Gastrocnemius medialis (tissue), 4 donors: ENCODE measurements at regions not wholly inside any gene's neighbourhood (a gene's known extent, or its start where the extent isn't known, plus 50 kb on each side); places are given as distances from the start of the nearest gene placed in this dataset.

Experiments used
- ATAC-seq, 2 donors: fragments of 150-250 bp; one replicate each; pipeline ENCODE4 v1.9.1; 2016
- DNase-seq, 2 donors: peaks; one replicate each; pipeline ENCODE4 v3.0.0-alpha.2; 2019
- H3K27ac ChIP-seq, 4 donors: fragments of 200-600 bp; sonication (generic); 1 replicate in 1 of 4; 2 replicates in 3 of 4; pipeline ENCODE4 v1.5.1; 2016 to 2018; ENCODE audit warnings: mild to moderate bottlenecking in 2 of 4, moderate library complexity in 1 of 4
- H3K27me3 ChIP-seq, 3 donors: fragments of 200-600 bp; sonication (generic) in 2 of 3; 1 replicate in 1 of 3; 2 replicates in 2 of 3; pipeline versions ENCODE4 v1.5.1 to v1.6.0; 2016 to 2019; ENCODE audit warnings: mild to moderate bottlenecking in 1 of 3, moderate library complexity in 1 of 3
- H3K36me3 ChIP-seq, 2 donors: fragments of 200-600 bp; sonication (generic) in 1 of 2; one replicate each; pipeline ENCODE4 v1.5.1; 2017 to 2018
- H3K4me1 ChIP-seq, 2 donors: fragments of 200-600 bp; sonication (generic) in 1 of 2; one replicate each; pipeline ENCODE4 v1.5.1; 2016 to 2017; ENCODE audit warnings: mild to moderate bottlenecking in 2 of 2
- H3K4me3 ChIP-seq, 4 donors: fragments of 200-600 bp; sonication (generic) in 3 of 4; 1 replicate in 1 of 4; 2 replicates in 3 of 4; pipeline ENCODE4 v1.5.1; 2016 to 2019; ENCODE audit warnings: mild to moderate bottlenecking in 2 of 4
- H3K9me3 ChIP-seq, 3 donors: fragments of 200-600 bp; sonication (generic) in 2 of 3; 1 replicate in 1 of 3; 2 replicates in 2 of 3; pipeline ENCODE4 v1.5.1; 2016 to 2019
- POLR2A ChIP-seq, 2 donors: fragments of 450-650 bp; IDR thresholded peaks; one replicate each; pipeline ENCODE4 v1.6.1; 2017; ENCODE audit warnings: antibody characterized with exemption in 2 of 2, mild to moderate bottlenecking in 2 of 2, moderate library complexity in 2 of 2
- in situ Hi-C, 4 donors: fragments of 200-750 bp; cut with MboI; loops; one replicate each; pipeline versions ENCODE4 v1.15.0 to v1.8.0; 2017; ENCODE audit warnings: low sequenced_read_pairs in 4 of 4
- intact Hi-C: fragments of 100-400 bp; cut with DNase I; formaldehyde crosslinking; loops from one replicate; pipeline ENCODE4 v1.15.1; 2023; ENCODE audit warnings: low total_unique reads
- TF ChIP-seq, protein P1 (sequence below), 5 experiments: fragments of 450-650 bp in 3 of 5; fragments of 200-600 bp in 2 of 5; sonication (generic) in 2 of 5; IDR thresholded peaks in 4 of 5; conservative IDR thresholded peaks in 1 of 5; 1 replicate in 4 of 5; 2 replicates in 1 of 5; pipeline ENCODE4 v1.5.1; 2016 to 2019; ENCODE audit warnings: antibody characterized with exemption in 5 of 5, mild to moderate bottlenecking in 3 of 5, moderate library complexity in 3 of 5

DNA sequence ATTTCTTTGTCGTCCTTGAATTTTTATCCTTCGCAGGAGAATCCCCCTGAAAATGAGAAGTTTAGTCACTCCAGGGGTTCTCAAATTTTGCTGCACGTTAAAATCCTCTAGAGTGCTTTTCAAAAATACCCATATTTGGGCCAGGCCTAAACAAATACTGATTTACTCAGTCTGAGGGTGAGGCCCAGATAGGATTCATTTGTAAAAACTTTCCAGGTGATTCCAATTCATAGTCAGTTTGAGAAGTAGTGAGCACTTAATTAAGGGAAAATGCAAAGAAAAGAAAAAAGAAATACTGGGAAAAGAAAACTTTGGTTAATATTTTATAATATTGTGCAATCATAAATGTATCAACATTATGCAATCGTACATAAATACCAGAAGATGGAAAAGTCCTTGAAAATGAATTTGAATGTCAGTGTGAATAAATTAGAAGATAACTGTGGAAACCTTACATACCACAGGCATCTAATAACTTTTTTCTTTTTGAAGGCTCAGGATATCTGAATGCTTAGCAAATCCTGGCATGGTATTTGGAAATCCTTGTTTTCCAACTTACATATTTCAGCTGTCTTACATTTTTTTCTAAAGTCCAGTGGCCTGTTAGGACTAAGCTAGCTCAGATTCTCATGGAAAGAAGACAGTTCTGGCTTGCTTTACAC is 116.5 kb upstream of the DAPK1 start:
- in situ Hi-C loops, result no loop called here
- Histone ChIP-seq H3K36me3 (no peaks in the 10 kb centered on the region), H3K4me3 (no peak overlapping the region), H3K9me3 (no peaks in the 10 kb centered on the region), H3K4me1 (no peaks in the 10 kb centered on the region), H3K27ac (no peak overlapping the region), H3K27me3 (no peaks in the 10 kb centered on the region)
- DNase-seq, result no peak
- no peak for ATAC-seq
- TF ChIP-seq, protein P1, sequence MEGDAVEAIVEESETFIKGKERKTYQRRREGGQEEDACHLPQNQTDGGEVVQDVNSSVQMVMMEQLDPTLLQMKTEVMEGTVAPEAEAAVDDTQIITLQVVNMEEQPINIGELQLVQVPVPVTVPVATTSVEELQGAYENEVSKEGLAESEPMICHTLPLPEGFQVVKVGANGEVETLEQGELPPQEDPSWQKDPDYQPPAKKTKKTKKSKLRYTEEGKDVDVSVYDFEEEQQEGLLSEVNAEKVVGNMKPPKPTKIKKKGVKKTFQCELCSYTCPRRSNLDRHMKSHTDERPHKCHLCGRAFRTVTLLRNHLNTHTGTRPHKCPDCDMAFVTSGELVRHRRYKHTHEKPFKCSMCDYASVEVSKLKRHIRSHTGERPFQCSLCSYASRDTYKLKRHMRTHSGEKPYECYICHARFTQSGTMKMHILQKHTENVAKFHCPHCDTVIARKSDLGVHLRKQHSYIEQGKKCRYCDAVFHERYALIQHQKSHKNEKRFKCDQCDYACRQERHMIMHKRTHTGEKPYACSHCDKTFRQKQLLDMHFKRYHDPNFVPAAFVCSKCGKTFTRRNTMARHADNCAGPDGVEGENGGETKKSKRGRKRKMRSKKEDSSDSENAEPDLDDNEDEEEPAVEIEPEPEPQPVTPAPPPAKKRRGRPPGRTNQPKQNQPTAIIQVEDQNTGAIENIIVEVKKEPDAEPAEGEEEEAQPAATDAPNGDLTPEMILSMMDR (IDR thresholded peaks at IDR 0.05 in 4 of 5, conservative IDR thresholded peaks at IDR 0.05 in 1 of 5), result no peak
- TF ChIP-seq POLR2A (IDR thresholded peaks at IDR 0.05), result no peak
- intact Hi-C loops, result no loop called here

DNA sequence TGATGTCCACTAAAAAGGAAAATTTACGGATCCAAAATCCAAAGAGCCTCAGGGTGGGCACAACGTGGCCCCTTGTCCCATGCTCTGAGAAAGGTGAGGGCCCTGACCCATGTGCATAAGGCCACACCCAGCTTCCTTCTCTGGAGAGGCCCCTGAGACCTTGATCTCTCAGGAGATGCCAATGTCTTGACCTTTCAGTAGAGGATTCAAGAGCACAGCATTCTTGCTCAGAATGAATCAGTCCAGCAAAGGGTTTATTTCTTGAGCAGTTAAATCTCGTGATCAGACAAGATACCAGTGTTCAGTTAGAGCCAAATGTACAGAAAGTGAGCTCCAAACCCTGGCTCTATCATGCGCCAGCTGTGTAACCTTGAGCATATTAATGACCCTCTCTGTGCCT is 115.9 kb upstream of the DAPK1 start:
- DNase-seq (no peak), ATAC-seq (no peak)
- TF ChIP-seq, protein P1 (IDR thresholded peaks at IDR 0.05 in 4 of 5, conservative IDR thresholded peaks at IDR 0.05 in 1 of 5), result no peak
- TF ChIP-seq POLR2A (IDR thresholded peaks at IDR 0.05), result no peak
- H3K4me3 ChIP-seq, result no peak overlapping the region
- no peaks in the 10 kb centered on the region for H3K9me3 ChIP-seq
- no peaks in the 10 kb centered on the region for H3K27me3 ChIP-seq
- no peaks in the 10 kb centered on the region for H3K4me1 ChIP-seq
- in situ Hi-C loops, result no loop called here
- H3K27ac ChIP-seq, result no peak overlapping the region
- H3K36me3 ChIP-seq, result no peaks in the 10 kb centered on the region
- intact Hi-C loops, result no loop called here

DNA sequence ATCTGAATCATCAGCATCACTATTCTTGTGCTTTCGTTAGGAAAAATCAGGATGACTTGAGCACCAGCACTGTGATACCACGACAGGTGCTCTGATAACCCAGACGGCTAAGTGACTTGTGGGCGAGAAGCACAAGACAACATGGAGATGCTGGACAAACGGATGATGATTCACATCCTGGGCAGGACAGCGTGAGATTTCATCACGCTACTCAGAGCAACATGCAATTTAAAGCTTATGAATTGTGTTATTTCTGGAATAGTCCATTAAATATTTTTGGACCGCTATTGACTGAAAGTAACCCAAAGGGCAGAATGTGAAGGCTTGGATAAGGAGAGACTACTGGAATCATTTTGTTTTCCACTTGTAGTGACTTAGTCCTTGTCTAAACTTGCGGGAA is 114.8 kb upstream of the DAPK1 start:
- intact Hi-C loops (no loop called here), in situ Hi-C loops (no loop called here)
- DNase-seq (no peak), ATAC-seq (no peak)
- Histone ChIP-seq H3K36me3 (no peaks in the 10 kb centered on the region), H3K27ac (no peak overlapping the region), H3K9me3 (no peaks in the 10 kb centered on the region), H3K4me1 (no peaks in the 10 kb centered on the region), H3K4me3 (no peak overlapping the region), H3K27me3 (no peaks in the 10 kb centered on the region)
- no peak for TF ChIP-seq POLR2A (IDR thresholded peaks at IDR 0.05)
- TF ChIP-seq, protein P1 (IDR thresholded peaks at IDR 0.05 in 4 of 5, conservative IDR thresholded peaks at IDR 0.05 in 1 of 5), result no peak

DNA sequence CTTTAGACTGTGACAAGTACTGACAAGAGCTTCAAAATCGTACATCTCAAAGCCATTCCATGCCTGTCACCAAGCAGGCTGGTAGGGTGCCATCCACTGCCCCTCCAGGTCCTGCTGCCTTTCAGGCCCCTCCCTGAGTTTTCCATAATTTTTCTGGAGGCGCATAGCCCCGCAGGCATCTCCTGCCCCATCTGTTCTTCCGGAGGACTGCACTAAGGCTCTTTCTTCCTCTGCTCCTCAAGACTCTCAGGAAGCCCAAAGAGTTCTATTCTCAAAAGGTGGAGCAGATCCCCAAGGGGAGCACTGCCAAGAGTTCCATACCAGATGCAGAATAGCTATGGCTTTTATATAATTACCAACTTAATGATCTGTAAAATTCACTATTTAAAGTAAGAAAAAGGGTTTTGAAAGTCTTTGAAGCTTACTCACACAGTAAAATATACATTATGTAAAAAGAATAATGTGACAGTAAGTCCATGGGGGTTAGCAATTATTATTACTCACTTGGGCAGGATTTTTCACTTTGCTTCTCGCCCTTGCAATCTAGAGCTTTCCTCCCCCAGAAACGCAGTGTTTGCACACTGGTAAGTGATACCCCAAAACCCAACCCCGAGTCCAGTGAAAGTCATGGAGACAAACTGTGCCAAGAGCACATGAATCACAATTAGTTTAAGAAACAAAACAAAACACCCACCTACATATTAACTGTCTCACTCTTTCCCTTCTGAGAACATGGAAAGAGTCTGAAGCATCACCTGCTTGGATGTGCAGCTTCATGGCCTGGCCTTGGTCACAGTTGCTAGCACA is 114.1 kb upstream of the DAPK1 start:
- H3K4me1 ChIP-seq, result no peaks in the 10 kb centered on the region
- in situ Hi-C loops, result no loop called here

More for the DNA sequence above, 114.1 kb upstream of the DAPK1 start:
- DNase-seq (no peak), ATAC-seq (no peak)
- Histone ChIP-seq H3K27me3 (no peaks in the 10 kb centered on the region), H3K4me3 (no peak overlapping the region), H3K36me3 (no peaks in the 10 kb centered on the region), H3K27ac (no peak overlapping the region), H3K9me3 (no peaks in the 10 kb centered on the region)
- TF ChIP-seq POLR2A (IDR thresholded peaks at IDR 0.05), result no peak
- TF ChIP-seq, protein P1 (IDR thresholded peaks at IDR 0.05 in 4 of 5, conservative IDR thresholded peaks at IDR 0.05 in 1 of 5), result no peak
- intact Hi-C loops, result no loop called here
